Central memory CD4-positive, alpha-beta T cell (primary cell): ENCODE measurements at regions not wholly inside any gene's neighbourhood (a gene's known extent, or its start where the extent isn't known, plus 50 kb on each side); places are given as distances from the start of the nearest gene placed in this dataset.
A peak's percentile ranks its signal among the peaks of the same experiment; 100 is the strongest.
"Not testable (repeated sequence)": the region's sequence is repeated elsewhere in the genome, so short reads cannot be mapped to it uniquely, and the experiment has no call there.

ENCODE experiments used
- DNase-seq: peaks from one replicate; pipeline ENCODE4 v3.0.0; 2022

- DNase-seq = no peak
These were observed 762.3 kb upstream of the GJE1 start for GRCh38 chr6:141370438-141370837.

- DNase-seq = not testable (repeated sequence)
These were observed 765.9 kb upstream of the GJE1 start for GRCh38 chr6:141366796-141367195.

- DNase-seq = no peak
These were observed 768.0 kb upstream of the GJE1 start for GRCh38 chr6:141364694-141365093.

DNA sequence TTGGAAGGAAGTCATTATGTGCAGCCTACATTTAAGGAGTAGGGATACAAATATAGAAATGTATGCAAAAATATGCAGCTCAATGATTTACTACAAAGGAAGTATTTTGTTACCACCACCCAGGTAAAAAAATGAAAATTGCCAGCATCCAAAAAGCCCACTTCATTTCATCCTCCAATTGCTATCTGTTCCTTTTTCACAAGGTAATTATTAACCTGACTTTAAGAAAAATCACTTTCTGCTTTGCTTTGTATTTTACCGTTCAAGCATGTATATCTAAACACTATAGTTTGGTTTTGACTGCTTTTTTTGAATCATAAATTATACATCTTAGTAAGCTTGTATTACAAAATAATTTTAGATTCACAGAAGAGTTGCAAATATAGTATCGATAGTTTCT, 768.5 kb upstream of the GJE1 start:
- no peak for DNase-seq

DNA sequence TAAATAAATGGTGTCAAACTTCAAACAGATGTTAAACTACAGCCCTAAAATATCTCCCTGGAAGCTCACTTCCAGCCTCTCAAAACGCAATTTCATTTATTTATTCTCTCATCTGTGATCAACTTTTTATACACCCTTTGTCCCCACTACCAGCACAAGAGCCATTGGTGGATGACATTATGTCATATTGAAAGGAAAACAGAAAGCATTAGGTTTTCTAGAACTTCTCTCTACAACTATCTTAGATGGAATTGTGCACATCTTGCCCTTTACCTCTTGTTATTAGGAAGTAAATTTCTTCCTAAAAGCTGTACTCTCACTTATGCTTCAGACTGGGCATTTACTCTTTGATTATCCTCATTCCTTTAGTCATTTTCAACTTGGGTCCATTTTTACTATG, 771.2 kb upstream of the GJE1 start:
- DNase-seq = no peak

GRCh38 chr6:141359953-141360352, 772.8 kb upstream of the GJE1 start:
- DNase-seq = no peak

DNA sequence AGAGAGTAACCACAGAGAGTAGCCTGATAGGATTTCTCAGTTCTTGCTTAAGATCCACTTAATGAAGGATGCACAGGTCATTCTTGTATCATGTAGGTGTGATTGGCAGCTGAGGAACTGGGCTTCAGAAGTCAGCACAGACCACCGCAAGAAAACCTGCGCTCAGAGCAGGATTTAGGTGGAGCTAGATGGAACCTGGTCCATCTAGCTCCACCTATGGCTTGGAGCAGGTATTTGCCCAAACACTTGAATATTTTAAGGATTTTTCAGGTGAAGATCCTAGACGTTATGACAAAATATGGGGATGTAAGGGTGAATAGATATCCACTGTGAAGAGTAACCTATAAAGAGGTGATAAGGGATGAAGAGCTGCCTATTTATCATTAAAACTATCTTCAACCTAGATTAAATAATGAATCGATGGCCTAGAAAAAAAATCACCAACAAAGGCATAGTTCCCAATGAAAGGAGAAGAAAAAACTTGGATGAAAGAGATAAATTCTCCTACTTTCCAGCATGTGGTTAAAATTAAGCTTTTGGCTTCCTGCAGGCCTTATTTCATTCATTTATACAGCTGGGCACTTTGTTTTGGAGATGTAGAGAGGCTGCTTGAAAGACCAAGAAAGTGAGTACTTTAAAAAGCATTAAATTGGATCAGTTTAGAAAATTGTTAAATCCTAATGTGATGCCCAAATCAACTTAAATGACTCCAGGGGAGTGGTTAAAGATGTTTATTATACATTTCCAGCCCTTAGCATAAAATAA, 778.4 kb upstream of the GJE1 start:
- DNase-seq = no peak

DNA sequence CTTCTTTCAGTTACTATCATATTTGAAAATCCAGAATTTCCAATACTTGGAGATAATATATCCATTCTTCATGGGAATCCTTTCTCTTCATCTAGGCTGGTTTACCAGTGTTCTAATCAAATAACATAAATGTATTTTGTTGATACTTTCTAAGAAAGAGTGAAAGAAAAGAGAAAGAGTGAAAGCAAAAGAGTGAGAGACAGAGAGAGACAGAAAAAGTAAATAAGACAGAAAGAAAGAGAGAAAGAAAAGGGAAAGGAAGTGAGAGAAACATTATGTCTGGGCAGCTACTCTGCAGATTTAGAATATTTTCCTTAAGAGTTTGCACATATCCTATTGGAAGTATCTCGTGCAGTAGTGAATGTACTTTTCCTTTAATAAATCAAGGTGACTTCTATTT, 781.0 kb upstream of the GJE1 start:
- DNase-seq = no peak

DNA sequence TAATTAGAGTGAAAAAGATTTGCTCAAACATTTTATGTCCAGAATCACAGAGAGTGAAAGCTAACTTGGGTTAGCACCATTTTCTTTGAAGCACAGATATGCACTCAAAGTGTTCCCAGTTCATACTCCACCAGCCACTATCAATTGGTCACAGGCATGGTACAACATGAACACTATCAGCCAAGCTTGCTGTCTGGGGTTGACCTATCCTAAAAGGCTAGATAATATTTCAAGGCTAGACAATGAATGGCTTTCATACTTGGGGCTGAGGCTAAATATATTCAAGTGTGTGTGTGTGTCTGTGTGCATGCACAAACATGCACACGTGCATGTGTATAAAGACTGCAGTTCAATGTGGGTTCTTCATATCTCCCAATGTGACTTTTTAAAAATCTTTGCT, 783.0 kb upstream of the GJE1 start:
- no peak for DNase-seq

- DNase-seq = no peak
These were observed 784.7 kb upstream of the GJE1 start for GRCh38 chr6:141347906-141348492.

DNA sequence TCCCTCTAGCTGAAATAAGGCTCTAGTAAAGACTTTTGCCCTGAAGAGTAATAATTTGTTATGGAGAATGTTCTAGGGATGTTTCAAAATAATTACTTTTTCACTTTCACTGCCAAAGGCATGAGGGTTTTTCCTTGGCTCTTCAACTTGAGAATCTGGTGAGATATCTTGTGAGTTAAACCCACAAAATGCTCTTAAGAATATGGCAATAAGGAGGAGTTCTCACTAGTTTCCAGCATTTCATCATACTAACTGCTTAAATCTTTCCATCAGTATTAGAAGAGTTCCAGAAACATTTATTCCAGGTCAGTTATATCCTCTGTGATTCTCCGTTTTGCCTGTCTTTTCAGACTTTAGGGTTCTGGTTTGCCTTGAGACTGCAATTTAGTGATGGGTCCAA, 785.6 kb upstream of the GJE1 start:
- DNase-seq = no peak

DNA sequence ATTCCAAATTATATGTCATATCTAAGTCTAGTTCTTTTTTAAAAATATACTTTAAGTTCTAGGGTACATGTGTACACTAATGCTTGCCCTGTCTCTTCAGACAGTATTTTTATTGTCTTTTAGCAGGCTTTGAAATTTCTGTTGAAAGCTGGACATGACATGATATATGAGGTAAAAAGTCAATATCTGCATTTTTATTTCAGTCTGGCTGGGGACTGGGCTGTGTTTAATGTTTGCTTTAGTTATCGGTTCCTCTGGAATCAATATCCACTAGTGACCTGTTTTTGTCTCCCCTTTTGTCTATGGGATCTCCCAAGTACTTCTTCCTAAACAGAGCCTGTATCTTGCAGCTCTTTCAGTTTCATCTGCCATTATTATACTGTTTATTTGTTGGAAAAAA, 786.2 kb upstream of the GJE1 start:
- DNase-seq = no peak

DNA sequence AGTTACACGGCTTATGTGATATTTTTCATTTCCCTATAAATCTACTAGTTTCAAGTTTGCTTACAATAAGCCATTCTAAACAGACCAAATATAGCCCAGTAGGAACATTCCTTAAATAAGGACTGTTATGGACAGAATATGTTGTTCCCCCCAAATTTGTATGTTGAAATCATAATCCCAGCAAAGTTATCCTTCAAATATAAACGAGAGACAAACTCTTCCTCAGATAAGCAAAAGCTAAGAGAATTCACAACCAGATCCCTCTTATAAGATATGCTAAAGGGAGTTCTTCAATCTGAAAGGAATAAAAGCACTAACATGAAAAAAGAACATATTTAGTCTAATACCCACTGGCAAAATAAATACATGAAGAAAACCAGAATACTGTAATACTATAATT, 795.5 kb upstream of the GJE1 start:
- DNase-seq = no peak

GRCh38 chr6:141335477-141336273, 797.0 kb upstream of the GJE1 start:
- DNase-seq = no peak

DNA sequence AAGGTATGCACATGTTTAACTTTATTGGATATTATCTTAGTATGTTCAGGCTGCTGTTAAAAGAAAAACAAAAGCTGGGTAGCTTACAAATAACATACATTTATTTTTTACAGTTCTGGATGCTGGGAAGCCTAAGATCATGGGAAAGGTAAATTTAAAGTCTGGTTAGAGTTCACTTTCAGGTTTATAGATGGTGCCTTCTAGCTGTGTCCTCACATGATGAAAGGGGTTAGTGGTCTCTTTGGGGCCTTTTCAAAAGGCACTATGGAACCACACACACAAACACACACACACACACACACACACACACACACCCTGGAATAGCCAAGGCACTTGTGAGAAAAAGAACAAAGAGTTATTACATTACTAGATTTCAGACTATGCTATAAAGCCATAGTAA, 805.8 kb upstream of the GJE1 start:
- DNase-seq = no peak

DNA sequence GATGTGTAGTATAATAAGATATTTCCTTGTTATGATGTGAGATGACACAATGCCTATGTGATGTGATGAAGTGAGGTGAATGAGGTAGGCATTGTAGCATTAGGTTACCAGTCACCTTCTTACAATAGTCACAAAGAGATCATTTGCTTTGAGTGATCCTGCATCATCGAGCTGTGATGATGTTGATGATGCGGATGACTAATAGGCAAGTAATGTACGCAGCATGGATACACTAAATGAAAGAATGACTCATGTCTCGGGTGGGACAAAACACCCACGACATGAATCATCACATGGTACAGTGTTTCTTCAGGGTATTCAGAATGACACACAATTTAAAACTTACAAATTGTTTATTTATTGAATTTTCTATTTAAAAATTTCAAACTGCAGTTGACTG, 806.3 kb upstream of the GJE1 start:
- peak; percentile 39 for DNase-seq

- DNase-seq = no peak
These were observed 811.0 kb upstream of the GJE1 start for GRCh38 chr6:141321493-141322347.

DNA sequence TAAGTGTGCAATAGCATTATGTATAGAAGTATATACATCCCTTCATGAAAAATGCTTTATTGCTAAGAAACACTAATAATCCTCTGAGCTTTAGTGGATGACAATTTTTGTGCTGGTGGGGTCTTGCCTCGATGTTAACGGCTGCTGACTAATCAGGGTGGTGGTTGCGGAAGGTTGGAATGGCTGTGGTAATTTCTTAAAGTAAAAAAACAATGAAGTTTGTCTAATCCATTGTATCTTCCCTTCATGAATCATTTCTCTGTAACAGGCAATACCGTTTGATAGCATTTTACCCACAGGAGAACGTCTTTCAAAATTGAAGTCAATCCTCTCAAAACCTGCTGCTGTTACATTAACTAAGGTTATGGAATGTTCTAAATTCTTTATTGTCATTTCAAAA, 816.5 kb upstream of the GJE1 start:
- DNase-seq = no peak

GRCh38 chr6:141313986-141314385, 818.7 kb upstream of the GJE1 start:
- no peak for DNase-seq

DNA sequence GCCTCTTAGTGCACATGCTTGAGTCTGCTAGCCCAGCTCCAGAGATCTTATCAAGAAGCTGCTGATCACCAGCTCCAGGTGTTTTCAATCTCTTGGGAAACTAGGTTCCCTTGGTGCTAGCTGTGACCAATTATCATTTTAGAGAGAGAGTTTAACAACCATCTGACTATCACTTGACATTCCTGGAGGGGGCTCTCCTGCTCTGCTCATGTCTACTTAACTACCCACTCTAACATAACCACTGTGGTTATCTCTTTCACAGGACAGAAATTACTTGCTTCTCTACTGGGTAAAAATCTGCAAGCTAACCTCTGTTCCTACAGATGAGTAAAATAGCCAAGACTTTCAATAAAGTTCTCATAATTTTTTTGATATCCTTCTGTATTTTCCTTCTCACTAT, 823.4 kb upstream of the GJE1 start:
- DNase-seq = no peak

DNA sequence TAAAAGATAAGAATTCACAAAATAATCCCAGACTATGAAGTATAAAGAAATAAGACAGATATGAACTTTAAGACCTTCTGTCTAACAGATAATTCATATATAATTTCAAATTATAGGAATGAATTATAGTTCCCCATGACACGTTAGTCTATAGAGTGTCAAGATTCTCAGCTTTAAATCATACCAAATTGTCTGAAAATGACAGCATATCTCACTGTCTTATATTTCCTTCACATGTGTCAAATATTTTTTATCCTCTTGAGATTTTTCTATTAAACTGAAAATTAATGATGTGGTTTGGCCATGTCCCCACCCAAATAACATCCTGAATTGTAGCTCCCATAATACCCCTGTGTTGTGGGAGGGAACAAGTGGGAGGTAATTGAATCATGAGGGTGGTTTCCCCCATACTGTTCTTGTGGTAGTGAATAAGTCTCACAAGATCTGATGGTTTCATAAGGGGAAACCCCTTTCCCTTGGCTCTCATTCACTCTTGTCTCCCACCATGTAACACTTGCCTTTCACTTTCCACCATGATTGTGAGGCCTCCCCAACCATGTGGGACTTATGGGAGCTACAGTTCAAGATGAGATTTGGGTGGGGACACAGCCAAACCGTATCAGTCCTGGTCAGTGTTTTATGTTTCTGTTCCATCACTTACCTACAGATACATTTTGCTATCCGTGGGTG, 825.3 kb upstream of the GJE1 start:
- DNase-seq = no peak

DNA sequence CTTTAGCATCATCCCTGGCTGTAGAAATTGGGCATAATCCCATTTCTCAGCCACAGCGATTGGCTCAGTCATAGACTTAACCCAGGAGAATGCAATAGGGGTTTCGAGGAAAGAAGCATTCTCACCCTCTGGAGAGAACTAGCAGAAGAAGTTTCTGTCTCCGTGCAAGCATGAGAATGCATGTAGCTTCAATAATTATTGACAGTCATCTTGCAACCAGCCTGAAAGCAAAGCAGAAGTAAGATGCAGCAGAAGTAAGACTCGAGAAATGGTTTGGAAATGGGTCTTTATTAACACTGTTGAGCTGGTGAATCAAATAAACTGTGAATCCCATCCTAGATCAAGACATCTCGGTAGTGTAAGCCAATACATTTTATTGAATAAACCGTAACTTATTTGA, 828.8 kb upstream of the GJE1 start:
- no peak for DNase-seq

GRCh38 chr6:141301779-141302178, 830.9 kb upstream of the GJE1 start:
- no peak for DNase-seq
